Adrenal gland (tissue), 9 donors: ENCODE measurements at regions not wholly inside any gene's neighbourhood (a gene's known extent, or its start where the extent isn't known, plus 50 kb on each side); places are given as distances from the start of the nearest gene placed in this dataset.

ENCODE experiments used
- DNase-seq, 7 donors: peaks; one replicate each; pipeline ENCODE4 v3.0.0-alpha.2; 2019 to 2020
- H3K27ac ChIP-seq, 5 donors: fragments of 200-600 bp; sonication (generic) in 4 of 5; 1 replicate in 3 of 5; 2 replicates in 2 of 5; pipeline versions ENCODE4 v1.5.1 to v1.8.0; 2016 to 2020; ENCODE audit warnings: mild to moderate bottlenecking in 1 of 5
- H3K27me3 ChIP-seq: fragments of 200-600 bp; 2 replicates; pipeline ENCODE4 v1.8.0; 2021
- H3K36me3 ChIP-seq, 2 donors: fragments of 200-600 bp; replicated peaks in 1 of 2; 1 replicate in 1 of 2; 2 replicates in 1 of 2; pipeline versions ENCODE4 v1.5.1 to v1.8.0; 2018 to 2022
- H3K4me1 ChIP-seq, 2 donors: fragments of 200-600 bp; replicated peaks in 1 of 2; 1 replicate in 1 of 2; 2 replicates in 1 of 2; pipeline versions ENCODE4 v1.5.1 to v1.8.0; 2018 to 2021
- H3K4me3 ChIP-seq, 4 donors: fragments of 200-600 bp; sonication (generic) in 3 of 4; one replicate each; pipeline ENCODE4 v1.5.1; 2016 to 2018
- H3K9me3 ChIP-seq, 3 donors: fragments of 200-600 bp; sonication (generic) in 1 of 3; replicated peaks in 1 of 3; 1 replicate in 2 of 3; 2 replicates in 1 of 3; pipeline versions ENCODE4 v1.5.1 to v1.8.0; 2016 to 2021
- POLR2A ChIP-seq, 2 donors: fragments of 450-650 bp; IDR thresholded peaks; one replicate each; pipeline ENCODE4 v1.6.1; 2017; ENCODE audit warnings: antibody characterized with exemption in 2 of 2, mild to moderate bottlenecking in 2 of 2, moderate library complexity in 1 of 2
- WGBS, 4 donors: extraction: QIAGEN DNeasy Blood & Tissue Kit in 2 of 4; methylation state at CpG; one replicate each; pipeline versions ENCODE4 v1.1.5 to v1.1.7; 2013 to 2017; 5-methylcytosine and 5-hydroxymethylcytosine counted together
- intact Hi-C, 2 donors: fragments of 100-400 bp; cut with DNase I; formaldehyde crosslinking; loops; one replicate each; pipeline versions ENCODE4 v1.14.1 to v1.15.0; 2022 to 2023
- TF ChIP-seq, protein P1 (sequence below), 6 experiments: fragments of 450-650 bp in 4 of 6; fragments of 200-600 bp in 2 of 6; sonication (generic) in 1 of 6; IDR thresholded peaks; 1 replicate in 5 of 6; 2 replicates in 1 of 6; pipeline versions ENCODE4 v1.5.1 to v1.8.0; 2016 to 2021; ENCODE audit warnings: antibody characterized with exemption in 6 of 6, mild to moderate bottlenecking in 2 of 6, moderate library complexity in 1 of 6
- donor health status: healthy with polysubstance abuse.
- donor health status: Bipolar disorder and iron deficiency.
- donor health status: DM: yes; HTN: yes; CAD: no.
- donor health status: DM: no; HTN: no; CAD: no.
- donor health status: DM: no; HTN: no; CAD: no.

DNA sequence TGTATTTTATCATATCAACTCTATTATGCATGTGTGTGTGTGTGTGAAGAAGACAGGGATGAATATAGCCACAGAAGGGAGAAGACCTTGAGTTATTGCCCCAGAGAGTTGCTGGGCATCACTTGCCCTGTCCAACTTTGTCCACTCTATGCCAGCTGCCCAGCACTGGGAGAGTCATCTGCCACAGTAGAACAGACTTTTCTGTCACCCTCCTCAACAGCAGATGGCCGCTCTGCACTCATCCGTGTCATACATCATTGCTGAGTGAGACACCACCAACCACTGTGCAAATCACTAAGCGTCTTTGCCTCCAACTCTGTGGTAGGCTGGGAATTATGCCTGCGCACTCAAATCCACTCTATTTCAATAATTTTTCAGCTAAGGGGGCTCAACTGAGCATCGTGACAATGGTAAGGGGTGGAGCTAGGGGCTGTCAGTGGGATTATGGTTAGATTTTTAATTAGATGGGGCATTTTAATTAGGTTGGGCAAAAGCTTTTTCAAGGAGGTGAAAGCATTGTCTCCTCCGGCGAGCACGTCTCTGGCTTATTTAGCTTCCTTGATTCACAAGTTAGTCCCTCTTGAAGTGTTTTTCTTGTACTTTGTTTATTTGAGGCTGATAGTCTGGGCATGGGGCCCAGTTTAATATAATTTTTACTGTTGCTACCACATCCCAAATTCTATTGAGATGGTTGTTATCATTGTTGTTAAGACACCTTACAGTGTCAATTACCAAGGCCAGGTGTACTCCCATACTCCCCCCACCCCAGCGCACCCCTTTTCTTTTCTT lies 100.1 kb upstream of the KLF3 start:
- DNase-seq, result no peak
- H3K4me1 ChIP-seq, result no peaks in the 10 kb centered on the region
- H3K27ac ChIP-seq, result no peak overlapping the region
- WGBS, 4 donors, result 84 to 85% (median 85%) methylated on average over 9 of the region's 9 CpGs
- no peaks in the 10 kb centered on the region for H3K36me3 ChIP-seq
- no peak overlapping the region for H3K4me3 ChIP-seq
- intact Hi-C loops, result no loop called here
- no peaks in the 10 kb centered on the region for H3K9me3 ChIP-seq
- H3K27me3 ChIP-seq, result no peaks in the 10 kb centered on the region
- TF ChIP-seq POLR2A (IDR thresholded peaks at IDR 0.05), result no peak
- TF ChIP-seq, protein P1, sequence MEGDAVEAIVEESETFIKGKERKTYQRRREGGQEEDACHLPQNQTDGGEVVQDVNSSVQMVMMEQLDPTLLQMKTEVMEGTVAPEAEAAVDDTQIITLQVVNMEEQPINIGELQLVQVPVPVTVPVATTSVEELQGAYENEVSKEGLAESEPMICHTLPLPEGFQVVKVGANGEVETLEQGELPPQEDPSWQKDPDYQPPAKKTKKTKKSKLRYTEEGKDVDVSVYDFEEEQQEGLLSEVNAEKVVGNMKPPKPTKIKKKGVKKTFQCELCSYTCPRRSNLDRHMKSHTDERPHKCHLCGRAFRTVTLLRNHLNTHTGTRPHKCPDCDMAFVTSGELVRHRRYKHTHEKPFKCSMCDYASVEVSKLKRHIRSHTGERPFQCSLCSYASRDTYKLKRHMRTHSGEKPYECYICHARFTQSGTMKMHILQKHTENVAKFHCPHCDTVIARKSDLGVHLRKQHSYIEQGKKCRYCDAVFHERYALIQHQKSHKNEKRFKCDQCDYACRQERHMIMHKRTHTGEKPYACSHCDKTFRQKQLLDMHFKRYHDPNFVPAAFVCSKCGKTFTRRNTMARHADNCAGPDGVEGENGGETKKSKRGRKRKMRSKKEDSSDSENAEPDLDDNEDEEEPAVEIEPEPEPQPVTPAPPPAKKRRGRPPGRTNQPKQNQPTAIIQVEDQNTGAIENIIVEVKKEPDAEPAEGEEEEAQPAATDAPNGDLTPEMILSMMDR (IDR thresholded peaks at IDR 0.05), result no peak

GRCh38 chr4:38565271-38566199 lies 98.5 kb upstream of the KLF3 start:
- intact Hi-C loops, result no loop called here
- TF ChIP-seq, protein P1 (IDR thresholded peaks at IDR 0.05), result no peak
- TF ChIP-seq POLR2A (IDR thresholded peaks at IDR 0.05), result no peak
- Histone ChIP-seq H3K4me3 (no peak overlapping the region), H3K27ac (no peak overlapping the region), H3K4me1 (no peaks in the 10 kb centered on the region), H3K36me3 (no peaks in the 10 kb centered on the region), H3K9me3 (no peaks in the 10 kb centered on the region), H3K27me3 (no peaks in the 10 kb centered on the region)
- peak in 1 of 7 donors; percentile 9 for DNase-seq
- 69 to 73% (median 71%) methylated on average over 12 of the region's 12 CpGs for WGBS, 4 donors

- WGBS, 4 donors, result 85 to 93% (median 91%) methylated on average over 4 of the region's 4 CpGs
- intact Hi-C loops, result no loop called here
- Histone ChIP-seq H3K9me3 (no peaks in the 10 kb centered on the region), H3K4me3 (no peak overlapping the region), H3K36me3 (no peaks in the 10 kb centered on the region), H3K4me1 (no peaks in the 10 kb centered on the region), H3K27me3 (no peaks in the 10 kb centered on the region), H3K27ac (no peak overlapping the region)
- no peak for TF ChIP-seq POLR2A (IDR thresholded peaks at IDR 0.05)
- TF ChIP-seq, protein P1 (IDR thresholded peaks at IDR 0.05), result no peak
- DNase-seq, result no peak
Measured at GRCh38 chr4:38566806-38567398, 97.1 kb upstream of the KLF3 start.

DNA sequence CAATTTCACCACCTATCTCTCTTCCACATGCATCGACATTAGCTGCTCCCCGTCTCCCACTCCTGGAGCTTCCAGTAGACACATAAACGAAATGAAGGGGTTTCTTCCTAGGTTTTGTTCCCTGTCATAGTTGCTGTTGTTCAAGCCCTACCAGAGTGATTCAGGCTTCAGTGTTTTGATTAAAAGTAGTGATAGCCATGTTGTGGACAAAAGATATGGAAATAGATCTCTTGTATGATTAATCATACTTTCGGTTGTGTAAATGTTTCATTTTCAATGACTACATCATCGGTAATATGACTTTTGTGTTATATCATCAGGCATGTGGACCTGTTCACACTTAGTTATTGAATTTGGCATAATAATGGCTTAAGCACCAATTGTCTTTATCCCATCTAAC lies 96.5 kb upstream of the KLF3 start:
- intact Hi-C loops, result no loop called here
- TF ChIP-seq POLR2A (IDR thresholded peaks at IDR 0.05), result no peak
- 84 to 89% (median 86%) methylated on average over 5 of the region's 5 CpGs for whole genome bisulfite sequencing, 4 donors

More for the DNA sequence above, 96.5 kb upstream of the KLF3 start:
- no peaks in the 10 kb centered on the region for H3K4me1 ChIP-seq
- no peaks in the 10 kb centered on the region for H3K27me3 ChIP-seq
- H3K4me3 ChIP-seq, result no peak overlapping the region
- no peaks in the 10 kb centered on the region for H3K36me3 ChIP-seq
- no peak for DNase-seq
- no peaks in the 10 kb centered on the region for H3K9me3 ChIP-seq
- H3K27ac ChIP-seq, result no peak overlapping the region
